ENCODE measurements at regions not wholly inside any gene's neighbourhood (a gene's known extent, or its start where the extent isn't known, plus 50 kb on each side); places are given as distances from the start of the nearest gene placed in this dataset.

- TF ChIP-seq PRDM15 (CRISPR knock-in tag; IDR thresholded peaks at IDR 0.05) (no peak), CDX4 (CRISPR knock-in tag; IDR thresholded peaks at IDR 0.05; ENCODE audit: borderline replicate concordance) (no peak), STAT6 (CRISPR knock-in tag; conservative IDR thresholded peaks at IDR 0.05; ENCODE audit: low read depth) (no peak), SOX15 (CRISPR knock-in tag; IDR thresholded peaks at IDR 0.05) (no peak), RELA (CRISPR knock-in tag; IDR thresholded peaks at IDR 0.05; ENCODE audit: borderline replicate concordance) (no peak), USF2 (CRISPR knock-in tag; IDR thresholded peaks at IDR 0.05) (no peak)
Observed at GRCh38 chr2:199207011-199207410, 250.7 kb downstream of the SATB2 start (continued).

- Mint-ChIP-seq H3K27ac (no peak overlapping the region), H3K36me3 (no peaks in the 10 kb centered on the region), H3K27me3 (ENCODE audit: low read depth) (no peaks in the 10 kb centered on the region; the same call in 1 of the 2 replicates), H3K4me1 (peaks cover 8% of the 10 kb centered on the region; the same call in 1 of the 2 replicates), H3K4me3 (no peak overlapping the region), H3K9me3 (peaks cover 12% of the 10 kb centered on the region)
- no peak for DNase-seq (ENCODE audit: low spot score)
- ChIA-PET CTCF (no interaction called here), POLR2A (no interaction called here)
- ATAC-seq: no peak
- TF ChIP-seq USF2 (CRISPR knock-in tag; IDR thresholded peaks at IDR 0.05) (no peak), ARID4B (CRISPR knock-in tag; IDR thresholded peaks at IDR 0.05; ENCODE audit: borderline replicate concordance) (no peak), ETV6 (CRISPR knock-in tag; IDR thresholded peaks at IDR 0.05) (no peak), ZNF532 (CRISPR knock-in tag; IDR thresholded peaks at IDR 0.05; ENCODE audit: borderline replicate concordance) (no peak), CREM (CRISPR knock-in tag; IDR thresholded peaks at IDR 0.05) (no peak), GTF2I (CRISPR knock-in tag; conservative IDR thresholded peaks at IDR 0.05) (no peak), ESRRA (CRISPR knock-in tag; IDR thresholded peaks at IDR 0.05; ENCODE audit: borderline replicate concordance) (no peak), OVOL2 (CRISPR knock-in tag; IDR thresholded peaks at IDR 0.05; ENCODE audit: borderline replicate concordance) (no peak), E2F4 (CRISPR knock-in tag; IDR thresholded peaks at IDR 0.05; ENCODE audit: borderline replicate concordance, low read depth) (no peak), GRHL2 (CRISPR knock-in tag; IDR thresholded peaks at IDR 0.05; ENCODE audit: insufficient replicate concordance, severe bottlenecking) (no peak), MYBL2 (CRISPR knock-in tag; IDR thresholded peaks at IDR 0.05) (no peak)
Observed at GRCh38 chr2:199206536-199206935, 251.2 kb downstream of the SATB2 start.

Measured in WTC11 (cell line).